Gastroesophageal sphincter (tissue), 4 donors: ENCODE measurements at regions not wholly inside any gene's neighbourhood (a gene's known extent, or its start where the extent isn't known, plus 50 kb on each side); places are given as distances from the start of the nearest gene placed in this dataset.

Experiments used
- ATAC-seq: fragments of 150-250 bp; one replicate; pipeline ENCODE4 v1.9.1; 2016; ENCODE audit warnings: mild to moderate bottlenecking, moderate library complexity
- H3K27ac ChIP-seq, 4 donors: fragments of 200-600 bp; sonication (generic) in 3 of 4; 1 replicate in 3 of 4; 2 replicates in 1 of 4; pipeline ENCODE4 v1.5.1; 2016 to 2019
- H3K27me3 ChIP-seq: fragments of 200-600 bp; sonication (generic); one replicate; pipeline ENCODE4 v1.5.1; 2019
- H3K36me3 ChIP-seq, 2 donors: fragments of 200-600 bp; sonication (generic); one replicate each; pipeline ENCODE4 v1.5.1; 2019; ENCODE audit warnings: control low read depth in 1 of 2
- H3K4me1 ChIP-seq, 3 donors: fragments of 200-600 bp; sonication (generic); 1 replicate in 2 of 3; 2 replicates in 1 of 3; pipeline ENCODE4 v1.5.1; 2016 to 2019; ENCODE audit warnings: control low read depth in 2 of 3
- H3K4me3 ChIP-seq, 2 donors: fragments of 200-600 bp; sonication (generic); one replicate each; pipeline ENCODE4 v1.5.1; 2019; ENCODE audit warnings: mild to moderate bottlenecking in 1 of 2, moderate library complexity in 1 of 2
- H3K9me3 ChIP-seq, 3 donors: fragments of 200-600 bp; sonication (generic); one replicate each; pipeline ENCODE4 v1.5.1; 2017 to 2019; ENCODE audit warnings: control low read depth in 2 of 3
- EP300 ChIP-seq: sonication (generic); formaldehyde crosslinking; IDR thresholded peaks from one replicate; pipeline ENCODE4 v1.6.1; 2017; ENCODE audit warnings: antibody characterized with exemption, mild to moderate bottlenecking
- POLR2A ChIP-seq, 2 donors: fragments of 450-650 bp; IDR thresholded peaks; one replicate each; pipeline ENCODE4 v1.6.1; 2017; ENCODE audit warnings: antibody characterized with exemption in 2 of 2, mild to moderate bottlenecking in 2 of 2, moderate library complexity in 1 of 2
- POLR2AphosphoS5 ChIP-seq: sonication (generic); formaldehyde crosslinking; IDR thresholded peaks from one replicate; pipeline ENCODE4 v1.6.1; 2017; ENCODE audit warnings: antibody characterized with exemption
- WGBS, 2 donors: methylation state at CpG; one replicate each; pipeline ENCODE4 v1.1.5; 2018; ENCODE audit warnings: low coverage in 1 of 2; 5-methylcytosine and 5-hydroxymethylcytosine counted together
- TF ChIP-seq, protein P1 (sequence below), 4 experiments: fragments of 200-600 bp in 2 of 4; fragments of 450-650 bp in 2 of 4; sonication (generic) in 1 of 4; IDR thresholded peaks; one replicate each; pipeline ENCODE4 v1.5.1; 2017 to 2019; ENCODE audit warnings: antibody characterized with exemption in 4 of 4, mild to moderate bottlenecking in 2 of 4, moderate library complexity in 2 of 4

DNA sequence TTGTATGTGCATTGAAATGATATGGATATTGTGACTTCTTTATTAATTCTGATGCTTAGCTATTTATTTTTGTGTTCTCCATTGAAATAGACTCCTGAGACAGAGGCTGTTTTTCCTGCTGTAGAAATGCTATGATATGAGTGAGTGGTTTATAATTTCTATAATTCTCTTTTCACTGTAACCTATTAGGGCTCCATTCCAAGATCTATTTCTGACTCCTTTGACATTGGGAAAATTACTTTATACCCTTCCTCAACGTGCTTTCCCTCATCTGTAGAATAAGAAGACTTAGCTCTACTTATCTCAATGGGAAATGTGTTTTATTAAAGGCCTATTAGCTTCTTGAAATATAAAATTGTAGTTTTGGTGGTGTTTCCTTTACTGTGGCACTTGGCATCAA is 144.5 kb upstream of the RPRM start:
- no peak for ATAC-seq
- Histone ChIP-seq H3K4me3 (no peak overlapping the region), H3K36me3 (no peaks in the 10 kb centered on the region), H3K27me3 (no peaks in the 10 kb centered on the region), H3K27ac (no peak overlapping the region), H3K4me1 (no peaks in the 10 kb centered on the region), H3K9me3 (peaks cover 0 to 19% (median 0%) of the 10 kb centered on the region in 3 donors)
- TF ChIP-seq POLR2A (IDR thresholded peaks at IDR 0.05), result no peak
- TF ChIP-seq POLR2AphosphoS5, result no peak
- TF ChIP-seq, protein P1, sequence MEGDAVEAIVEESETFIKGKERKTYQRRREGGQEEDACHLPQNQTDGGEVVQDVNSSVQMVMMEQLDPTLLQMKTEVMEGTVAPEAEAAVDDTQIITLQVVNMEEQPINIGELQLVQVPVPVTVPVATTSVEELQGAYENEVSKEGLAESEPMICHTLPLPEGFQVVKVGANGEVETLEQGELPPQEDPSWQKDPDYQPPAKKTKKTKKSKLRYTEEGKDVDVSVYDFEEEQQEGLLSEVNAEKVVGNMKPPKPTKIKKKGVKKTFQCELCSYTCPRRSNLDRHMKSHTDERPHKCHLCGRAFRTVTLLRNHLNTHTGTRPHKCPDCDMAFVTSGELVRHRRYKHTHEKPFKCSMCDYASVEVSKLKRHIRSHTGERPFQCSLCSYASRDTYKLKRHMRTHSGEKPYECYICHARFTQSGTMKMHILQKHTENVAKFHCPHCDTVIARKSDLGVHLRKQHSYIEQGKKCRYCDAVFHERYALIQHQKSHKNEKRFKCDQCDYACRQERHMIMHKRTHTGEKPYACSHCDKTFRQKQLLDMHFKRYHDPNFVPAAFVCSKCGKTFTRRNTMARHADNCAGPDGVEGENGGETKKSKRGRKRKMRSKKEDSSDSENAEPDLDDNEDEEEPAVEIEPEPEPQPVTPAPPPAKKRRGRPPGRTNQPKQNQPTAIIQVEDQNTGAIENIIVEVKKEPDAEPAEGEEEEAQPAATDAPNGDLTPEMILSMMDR (IDR thresholded peaks at IDR 0.05), result no peak
- TF ChIP-seq EP300, result no peak
- 19 to 21% methylated on average over 1 of the region's 1 CpG for WGBS, 2 donors

DNA sequence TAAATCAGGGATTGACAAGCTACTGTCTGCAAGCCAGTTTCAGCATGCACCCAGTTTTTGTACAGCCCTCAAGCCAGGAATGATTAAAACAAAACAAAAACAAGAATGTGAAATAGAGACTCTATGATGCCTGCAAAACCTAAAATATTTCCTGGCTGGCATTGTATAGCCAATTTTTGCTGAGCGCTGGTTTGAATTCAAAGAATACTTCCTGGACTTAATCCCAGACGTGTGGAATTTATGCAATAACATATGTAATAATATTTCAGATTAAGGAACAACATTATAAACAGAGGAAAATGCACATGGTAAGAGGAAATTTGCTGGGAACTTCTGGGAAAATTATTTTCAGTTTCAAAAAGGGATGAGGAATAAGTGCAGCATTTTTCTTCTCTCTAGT is 148.1 kb upstream of the RPRM start:
- H3K36me3 ChIP-seq, result no peaks in the 10 kb centered on the region
- no peaks in the 10 kb centered on the region for H3K9me3 ChIP-seq
- no peak for TF ChIP-seq POLR2A (IDR thresholded peaks at IDR 0.05)
- TF ChIP-seq POLR2AphosphoS5, result no peak
- TF ChIP-seq, protein P1 (IDR thresholded peaks at IDR 0.05), result no peak
- TF ChIP-seq EP300, result no peak
- 47 to 65% methylated on average over 2 of the region's 2 CpGs for WGBS, 2 donors
- H3K4me3 ChIP-seq, result no peak overlapping the region
- H3K27ac ChIP-seq, result no peak overlapping the region
- no peaks in the 10 kb centered on the region for H3K4me1 ChIP-seq
- H3K27me3 ChIP-seq, result no peaks in the 10 kb centered on the region
- no peak for ATAC-seq

DNA sequence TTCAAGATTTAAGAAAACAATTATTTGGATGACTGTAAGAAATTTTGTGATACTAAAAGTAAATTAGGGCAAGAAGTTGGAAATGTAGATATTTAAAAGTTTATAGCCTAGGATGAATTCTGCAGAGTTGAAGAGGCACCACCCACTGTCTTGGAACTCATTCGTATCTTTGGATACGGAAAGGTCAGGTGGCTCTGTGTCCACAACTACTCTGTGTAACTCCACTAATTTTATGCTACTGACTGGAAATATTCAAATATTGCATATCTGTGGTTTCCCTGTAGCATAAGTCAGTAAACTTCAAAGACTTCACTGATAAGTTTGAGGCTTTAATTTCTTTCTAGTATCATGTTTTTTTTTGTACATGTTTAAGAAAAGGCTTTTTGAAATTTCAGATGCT is 156.9 kb upstream of the RPRM start:
- Histone ChIP-seq H3K4me3 (no peak overlapping the region), H3K4me1 (no peaks in the 10 kb centered on the region), H3K36me3 (no peaks in the 10 kb centered on the region), H3K9me3 (no peaks in the 10 kb centered on the region), H3K27ac (no peak overlapping the region), H3K27me3 (no peaks in the 10 kb centered on the region)
- no peak for TF ChIP-seq POLR2A (IDR thresholded peaks at IDR 0.05)
- TF ChIP-seq POLR2AphosphoS5, result no peak
- TF ChIP-seq EP300, result no peak
- TF ChIP-seq, protein P1 (IDR thresholded peaks at IDR 0.05), result no peak
- WGBS, 2 donors, result 60 to 72% methylated on average over 2 of the region's 2 CpGs
- ATAC-seq, result no peak

DNA sequence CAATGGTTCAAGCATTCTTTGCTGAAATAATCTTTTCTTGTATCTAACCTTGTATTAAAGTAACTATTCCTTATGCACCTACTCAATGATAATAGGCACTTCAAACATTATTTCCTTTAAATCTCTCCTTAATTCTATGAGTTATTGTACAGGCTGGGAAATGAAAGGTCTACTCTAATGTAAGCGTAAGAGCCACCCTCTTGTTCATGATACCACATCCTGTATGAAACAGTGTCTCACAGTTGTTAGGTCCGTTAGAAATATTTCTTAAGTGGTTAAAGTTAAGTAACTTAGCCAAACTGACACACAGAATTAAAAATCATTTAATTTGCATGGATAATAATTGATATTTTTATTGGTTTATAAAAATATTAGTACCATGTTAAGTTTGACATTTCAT is 162.5 kb upstream of the RPRM start:
- Histone ChIP-seq H3K36me3 (no peaks in the 10 kb centered on the region), H3K9me3 (no peaks in the 10 kb centered on the region), H3K4me3 (no peak overlapping the region), H3K4me1 (no peaks in the 10 kb centered on the region), H3K27me3 (no peaks in the 10 kb centered on the region), H3K27ac (no peak overlapping the region)
- WGBS, 2 donors, result 78 to 84% methylated on average over 2 of the region's 2 CpGs
- no peak for ATAC-seq
- no peak for TF ChIP-seq EP300
- TF ChIP-seq, protein P1 (IDR thresholded peaks at IDR 0.05), result no peak
- no peak for TF ChIP-seq POLR2AphosphoS5
- TF ChIP-seq POLR2A (IDR thresholded peaks at IDR 0.05), result no peak

DNA sequence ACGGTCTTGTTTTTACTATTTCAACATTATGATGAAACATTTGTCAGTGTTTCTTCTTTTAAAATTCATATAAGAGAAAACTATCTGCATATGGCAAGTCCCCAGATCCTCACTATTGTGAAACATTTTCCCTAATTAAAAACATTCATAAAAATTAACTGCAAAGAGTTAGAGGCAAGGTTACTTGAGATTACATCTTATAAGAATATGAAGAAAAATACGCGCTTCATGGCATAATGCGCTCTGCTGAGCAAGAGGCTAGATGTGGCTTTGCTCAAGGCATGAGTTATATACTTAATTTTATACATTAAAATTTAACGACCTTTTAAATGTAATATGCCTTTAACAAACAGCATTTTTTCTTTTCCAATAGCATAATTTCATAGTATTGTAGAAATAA is 166.4 kb upstream of the RPRM start:
- 73 to 81% methylated on average over 5 of the region's 5 CpGs for whole genome bisulfite sequencing, 2 donors
- no peaks in the 10 kb centered on the region for H3K9me3 ChIP-seq
- no peaks in the 10 kb centered on the region for H3K27me3 ChIP-seq
- no peaks in the 10 kb centered on the region for H3K4me1 ChIP-seq
- no peak for ATAC-seq
- TF ChIP-seq POLR2A (IDR thresholded peaks at IDR 0.05) (no peak), EP300 (no peak), POLR2AphosphoS5 (no peak)
- TF ChIP-seq, protein P1 (IDR thresholded peaks at IDR 0.05), result no peak
- H3K36me3 ChIP-seq, result no peaks in the 10 kb centered on the region
- no peak overlapping the region for H3K27ac ChIP-seq
- H3K4me3 ChIP-seq, result no peak overlapping the region
